ENCODE measurements at regions not wholly inside any gene's neighbourhood (a gene's known extent, or its start where the extent isn't known, plus 50 kb on each side); places are given as distances from the start of the nearest gene placed in this dataset.

- no peak for DNase-seq (ENCODE audit: low read depth in 2 of 3, low spot score in 1 of 3)
These were observed 178.6 kb upstream of the RBMS1 start for GRCh38 chr2:160672211-160672610.

- DNase-seq (ENCODE audit: low read depth in 2 of 3, low spot score in 1 of 3) = no peak
These were observed 180.6 kb upstream of the RBMS1 start for GRCh38 chr2:160674146-160674750.

GRCh38 chr2:160679686-160680085 is 186.1 kb upstream of the RBMS1 start:
- DNase-seq (ENCODE audit: low read depth in 2 of 3, low spot score in 1 of 3) = no peak

- no peak for DNase-seq (ENCODE audit: low read depth in 2 of 3, low spot score in 1 of 3)
These were observed 186.7 kb upstream of the RBMS1 start for GRCh38 chr2:160680294-160680693.

GRCh38 chr2:160680974-160681373 is 187.4 kb upstream of the RBMS1 start:
- no peak for DNase-seq (ENCODE audit: low read depth in 2 of 3, low spot score in 1 of 3)

- no peak for DNase-seq (ENCODE audit: low read depth in 2 of 3, low spot score in 1 of 3)
These were observed 189.6 kb upstream of the RBMS1 start for GRCh38 chr2:160683206-160683605.

- no peak for DNase-seq (ENCODE audit: low read depth in 2 of 3, low spot score in 1 of 3)
These were observed 194.0 kb upstream of the RBMS1 start for GRCh38 chr2:160687629-160688028.

- DNase-seq (ENCODE audit: low read depth in 2 of 3, low spot score in 1 of 3) = no peak
These were observed 195.8 kb upstream of the RBMS1 start for GRCh38 chr2:160689441-160689840.

GRCh38 chr2:160694221-160694620 is 200.6 kb upstream of the RBMS1 start:
- no peak for DNase-seq (ENCODE audit: low read depth in 2 of 3, low spot score in 1 of 3)

GRCh38 chr2:160694631-160695030 is 201.0 kb upstream of the RBMS1 start:
- peak in 2 of 3 donors; percentile 11 to 37 for DNase-seq (ENCODE audit: low read depth in 2 of 3, low spot score in 1 of 3)

GRCh38 chr2:160695402-160696086 is 201.9 kb upstream of the RBMS1 start:
- no peak for DNase-seq (ENCODE audit: low read depth in 2 of 3, low spot score in 1 of 3)

GRCh38 chr2:160696087-160696452 is 202.5 kb upstream of the RBMS1 start:
- DNase-seq (ENCODE audit: low read depth in 2 of 3, low spot score in 1 of 3) = no peak

- no peak for DNase-seq (ENCODE audit: low read depth in 2 of 3, low spot score in 1 of 3)
These were observed 204.2 kb upstream of the RBMS1 start for GRCh38 chr2:160697817-160698216.

GRCh38 chr2:160700021-160700814 is 206.6 kb upstream of the RBMS1 start:
- DNase-seq (ENCODE audit: low read depth in 2 of 3, low spot score in 1 of 3) = no peak

- DNase-seq (ENCODE audit: low read depth in 2 of 3, low spot score in 1 of 3) = no peak
These were observed 208.2 kb upstream of the RBMS1 start for GRCh38 chr2:160701822-160702221.

GRCh38 chr2:160702754-160703153 is 209.1 kb upstream of the RBMS1 start:
- no peak for DNase-seq (ENCODE audit: low read depth in 2 of 3, low spot score in 1 of 3)

- no peak for DNase-seq (ENCODE audit: low read depth in 2 of 3, low spot score in 1 of 3)
These were observed 210.3 kb upstream of the RBMS1 start for GRCh38 chr2:160703648-160704585.

- DNase-seq (ENCODE audit: low read depth in 2 of 3, low spot score in 1 of 3) = no peak
These were observed 221.8 kb upstream of the RBMS1 start for GRCh38 chr2:160715428-160715827.

GRCh38 chr2:160719116-160719515 is 225.5 kb upstream of the RBMS1 start:
- DNase-seq (ENCODE audit: low read depth in 2 of 3, low spot score in 1 of 3) = no peak

GRCh38 chr2:160720098-160720497 is 226.5 kb upstream of the RBMS1 start:
- no peak for DNase-seq (ENCODE audit: low read depth in 2 of 3, low spot score in 1 of 3)
